Epithelial cell of proximal tubule (primary cell): ENCODE measurements at regions not wholly inside any gene's neighbourhood (a gene's known extent, or its start where the extent isn't known, plus 50 kb on each side); places are given as distances from the start of the nearest gene placed in this dataset.

Experiments
- DNase-seq: peaks from one replicate; pipeline ENCODE4 v3.0.0-alpha.2; 2011; ENCODE audit warnings: low read depth
- H3K4me3 ChIP-seq: 2 replicates; pipeline ENCODE4 v1.5.1; 2011; ENCODE audit warnings: low read depth, mild to moderate bottlenecking, low read length
- CTCF ChIP-seq: conservative IDR thresholded peaks from 2 replicates; pipeline ENCODE4 v1.5.1; 2012; ENCODE audit warnings: low read depth, mild to moderate bottlenecking, low read length

GRCh38 chr7:101743241-101743994 lies 74.0 kb upstream of the CUX1 start:
- TF ChIP-seq CTCF = peak; percentile 66
- DNase-seq = no peak
- peak overlapping the region; percentile 55 for H3K4me3 ChIP-seq

GRCh38 chr7:101743995-101744360 lies 73.4 kb upstream of the CUX1 start:
- TF ChIP-seq CTCF = no peak
- no peak for DNase-seq
- peak overlapping the region; percentile 55 for H3K4me3 ChIP-seq

- H3K4me3 ChIP-seq = no peak overlapping the region
- no peak for DNase-seq
- no peak for TF ChIP-seq CTCF
Measured at GRCh38 chr7:101744588-101744987, 72.8 kb upstream of the CUX1 start.

- no peak for TF ChIP-seq CTCF
- no peak overlapping the region for H3K4me3 ChIP-seq
- no peak for DNase-seq
Measured at GRCh38 chr7:101746314-101746713, 71.1 kb upstream of the CUX1 start.

- TF ChIP-seq CTCF = no peak
- H3K4me3 ChIP-seq = no peak overlapping the region
- DNase-seq = no peak
Measured at GRCh38 chr7:101747053-101747878, 70.2 kb upstream of the CUX1 start.

GRCh38 chr7:101747879-101748345 lies 69.5 kb upstream of the CUX1 start:
- no peak overlapping the region for H3K4me3 ChIP-seq
- no peak for TF ChIP-seq CTCF
- no peak for DNase-seq

- H3K4me3 ChIP-seq = no peak overlapping the region
- no peak for DNase-seq
- no peak for TF ChIP-seq CTCF
Measured at GRCh38 chr7:101749891-101750290, 67.5 kb upstream of the CUX1 start.
